ENCODE measurements at regions not wholly inside any gene's neighbourhood (a gene's known extent, or its start where the extent isn't known, plus 50 kb on each side); places are given as distances from the start of the nearest gene placed in this dataset.

DNA sequence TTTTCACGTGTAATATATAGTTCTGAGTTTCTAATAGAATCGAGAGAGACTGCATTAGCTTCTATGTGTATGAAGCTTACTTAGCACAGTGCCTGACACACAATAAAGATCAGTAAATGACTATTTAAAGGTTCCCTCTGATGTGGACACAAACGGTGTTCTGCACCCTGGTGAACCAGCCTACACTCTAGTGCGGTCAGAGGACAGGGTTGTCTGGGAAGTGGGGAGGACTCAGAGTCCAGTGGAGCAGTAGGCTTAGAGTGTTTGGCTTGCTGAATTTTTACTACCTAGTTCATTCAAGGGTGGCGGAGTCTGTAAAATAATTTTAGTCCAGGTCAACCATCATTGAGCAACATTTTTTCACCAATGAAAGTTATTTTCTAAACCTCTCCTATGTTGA, 77.8 kb downstream of the DIPK2A start:
- TF ChIP-seq CTCF (IDR thresholded peaks at IDR 0.05; ENCODE audit: control extremely low read depth, extremely low read depth, low read depth, missing control alignments), result no peak
- POLR2A ChIA-PET, result no interaction called here
- DNase-seq (ENCODE audit: extremely low spot score), result no peak
- CTCF ChIA-PET, result interaction anchor here (0.8 to 1.0 kb wide), 2 partner anchors 18 to 39 kb away, joined by 3 read pairs; no protein-coding TSS in a partner anchor

DNA sequence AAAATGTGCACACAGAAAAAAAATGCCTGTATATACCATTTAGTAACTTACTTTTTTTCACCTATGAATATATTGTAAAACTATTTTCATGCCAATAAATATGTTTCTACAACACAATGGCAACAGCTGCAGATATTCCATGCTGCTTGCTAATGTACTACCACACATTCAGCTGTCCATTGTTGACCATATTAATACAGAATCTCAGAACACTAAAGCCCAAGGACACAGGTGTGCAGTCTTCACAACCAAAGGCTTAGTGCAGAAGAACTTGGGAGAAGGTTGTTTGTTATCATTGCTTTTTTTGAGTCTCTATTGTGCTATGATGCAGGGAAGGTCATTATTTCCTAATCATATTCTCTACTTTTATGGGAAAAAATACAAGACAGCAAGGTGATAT, 79.6 kb downstream of the DIPK2A start:
- ChIA-PET POLR2A (no interaction called here), CTCF (no interaction called here)
- no peak for TF ChIP-seq CTCF (IDR thresholded peaks at IDR 0.05; ENCODE audit: control extremely low read depth, extremely low read depth, low read depth, missing control alignments)
- DNase-seq (ENCODE audit: extremely low spot score), result no peak

- TF ChIP-seq CTCF (IDR thresholded peaks at IDR 0.05; ENCODE audit: control extremely low read depth, extremely low read depth, low read depth, missing control alignments), result no peak
- DNase-seq (ENCODE audit: extremely low spot score), result no peak
- CTCF ChIA-PET, result interaction anchor here (1.0 kb wide), 1 partner anchor 724 kb away, joined by 3 read pairs; no protein-coding TSS in a partner anchor
- POLR2A ChIA-PET, result no interaction called here
Measured at GRCh38 chr3:144052275-144052674, 80.7 kb downstream of the DIPK2A start.

- no peak for TF ChIP-seq CTCF (IDR thresholded peaks at IDR 0.05; ENCODE audit: control extremely low read depth, extremely low read depth, low read depth, missing control alignments)
- no peak for DNase-seq (ENCODE audit: extremely low spot score)
- ChIA-PET POLR2A (no interaction called here), CTCF (interaction anchor here (1.0 to 1.3 kb wide), 4 partner anchors 21 to 723 kb away, joined by 3 to 5 read pairs (median 3); no protein-coding TSS in a partner anchor)
Measured at GRCh38 chr3:144053121-144053520, 81.5 kb downstream of the DIPK2A start.

DNA sequence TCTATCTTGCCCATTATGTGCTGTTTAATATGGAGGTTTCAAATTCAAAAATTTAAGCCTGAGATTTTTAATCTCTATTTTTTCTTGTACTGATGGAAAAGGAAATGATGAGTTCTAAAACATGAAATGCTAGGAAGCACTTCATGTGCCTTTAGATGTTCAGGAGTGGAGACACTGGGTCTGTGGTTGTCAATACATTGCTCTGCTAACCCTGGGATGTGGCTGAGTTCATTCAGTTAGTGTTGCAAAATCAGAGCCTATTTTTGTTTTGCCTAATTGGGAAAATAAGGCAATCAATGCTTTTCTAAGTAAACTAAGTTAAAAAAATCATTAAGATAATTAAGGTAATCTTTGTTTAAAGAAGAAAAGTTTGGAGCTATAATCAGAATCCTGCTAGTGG, 83.1 kb downstream of the DIPK2A start:
- CTCF ChIA-PET, result interaction anchor here (1.8 kb wide), 1 partner anchor 14 kb away, joined by 3 read pairs; no protein-coding TSS in a partner anchor
- no peak for DNase-seq (ENCODE audit: extremely low spot score)
- no peak for TF ChIP-seq CTCF (IDR thresholded peaks at IDR 0.05; ENCODE audit: control extremely low read depth, extremely low read depth, low read depth, missing control alignments)
- POLR2A ChIA-PET, result no interaction called here

GRCh38 chr3:144055604-144056003, 84.0 kb downstream of the DIPK2A start:
- ChIA-PET CTCF (interaction anchor here (1.0 to 1.8 kb wide), 3 partner anchors 11 to 23 kb away, joined by 3 read pairs; no protein-coding TSS in a partner anchor), POLR2A (no interaction called here)
- DNase-seq (ENCODE audit: extremely low spot score), result no peak
- TF ChIP-seq CTCF (IDR thresholded peaks at IDR 0.05; ENCODE audit: control extremely low read depth, extremely low read depth, low read depth, missing control alignments), result no peak

Data from GM10248 (cell line).